ENCODE measurements at regions not wholly inside any gene's neighbourhood (a gene's known extent, or its start where the extent isn't known, plus 50 kb on each side); places are given as distances from the start of the nearest gene placed in this dataset.

DNA sequence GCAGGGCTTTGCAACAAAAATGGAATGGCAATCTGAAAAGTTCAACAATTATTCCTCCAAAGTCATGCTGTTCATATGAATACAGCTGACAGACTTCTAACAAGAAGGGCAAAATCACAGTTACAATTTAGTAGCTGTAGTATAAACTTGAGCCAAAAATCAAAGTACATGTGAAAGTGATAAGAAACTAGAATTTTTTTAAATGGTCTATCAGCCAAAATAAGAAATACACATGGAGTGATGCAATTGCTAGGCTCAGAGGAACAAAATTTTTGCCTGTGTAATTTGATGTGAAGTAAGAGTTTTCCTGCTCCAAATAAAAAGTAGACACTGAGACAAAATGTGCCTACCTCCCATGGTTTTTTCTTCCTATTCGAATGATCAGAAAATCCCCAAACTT, 167.7 kb upstream of the CDKN3 start:
- no peak overlapping the region for H3K4me3 ChIP-seq (ENCODE audit: low read depth in 1 of 2, low read length in 2 of 2)

DNA sequence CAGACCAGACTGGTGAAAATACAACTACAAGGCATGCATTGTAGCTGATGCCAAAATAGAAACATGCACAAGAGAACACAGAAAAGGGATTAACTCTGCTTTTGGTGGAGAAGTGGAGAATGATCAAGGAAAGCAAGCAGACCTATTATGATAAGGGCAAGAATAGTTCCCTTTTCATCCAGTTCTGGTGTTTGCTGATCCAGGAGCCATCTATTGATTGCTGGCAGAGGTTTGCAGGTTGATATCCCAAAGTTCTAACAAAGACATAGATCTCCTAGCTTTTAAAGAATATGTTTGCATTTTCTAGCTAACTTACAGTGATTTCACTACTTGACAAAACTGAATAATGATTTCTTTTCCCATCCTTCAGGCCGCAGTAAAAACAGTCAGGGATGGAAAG, 166.2 kb upstream of the CDKN3 start:
- Histone ChIP-seq H3K27ac (ENCODE audit: low read length) (no peak overlapping the region), H3K27me3 (ENCODE audit: low read depth, low read length) (no peaks in the 10 kb centered on the region), H3K9me3 (ENCODE audit: control insufficient read depth in 1 of 2, low read length in 2 of 2) (no peaks in the 10 kb centered on the region), H3K4me3 (ENCODE audit: low read depth in 1 of 2, low read length in 2 of 2) (no peak overlapping the region), H3K36me3 (ENCODE audit: control insufficient read depth in 1 of 2, insufficient read depth in 2 of 2, low read length in 2 of 2) (no peaks in the 10 kb centered on the region), H3K4me1 (ENCODE audit: control insufficient read depth in 1 of 2, insufficient read depth in 2 of 2, low read length in 2 of 2) (no peaks in the 10 kb centered on the region)

More for the DNA sequence above, 167.7 kb upstream of the CDKN3 start:
- H3K27ac ChIP-seq (ENCODE audit: low read length) = no peak overlapping the region
- no peaks in the 10 kb centered on the region for H3K4me1 ChIP-seq (ENCODE audit: control insufficient read depth in 1 of 2, insufficient read depth in 2 of 2, low read length in 2 of 2)
- no peaks in the 10 kb centered on the region for H3K27me3 ChIP-seq (ENCODE audit: low read depth, low read length)
- H3K36me3 ChIP-seq (ENCODE audit: control insufficient read depth in 1 of 2, insufficient read depth in 2 of 2, low read length in 2 of 2) = no peaks in the 10 kb centered on the region
- no peaks in the 10 kb centered on the region for H3K9me3 ChIP-seq (ENCODE audit: control insufficient read depth in 1 of 2, low read length in 2 of 2)

GRCh38 chr14:54232735-54233134, 164.1 kb upstream of the CDKN3 start:
- Histone ChIP-seq H3K36me3 (ENCODE audit: control insufficient read depth in 1 of 2, insufficient read depth in 2 of 2, low read length in 2 of 2) (no peaks in the 10 kb centered on the region), H3K4me1 (ENCODE audit: control insufficient read depth in 1 of 2, insufficient read depth in 2 of 2, low read length in 2 of 2) (no peaks in the 10 kb centered on the region), H3K4me3 (ENCODE audit: low read depth in 1 of 2, low read length in 2 of 2) (no peak overlapping the region), H3K9me3 (ENCODE audit: control insufficient read depth in 1 of 2, low read length in 2 of 2) (no peaks in the 10 kb centered on the region), H3K27me3 (ENCODE audit: low read depth, low read length) (no peaks in the 10 kb centered on the region), H3K27ac (ENCODE audit: low read length) (no peak overlapping the region)

DNA sequence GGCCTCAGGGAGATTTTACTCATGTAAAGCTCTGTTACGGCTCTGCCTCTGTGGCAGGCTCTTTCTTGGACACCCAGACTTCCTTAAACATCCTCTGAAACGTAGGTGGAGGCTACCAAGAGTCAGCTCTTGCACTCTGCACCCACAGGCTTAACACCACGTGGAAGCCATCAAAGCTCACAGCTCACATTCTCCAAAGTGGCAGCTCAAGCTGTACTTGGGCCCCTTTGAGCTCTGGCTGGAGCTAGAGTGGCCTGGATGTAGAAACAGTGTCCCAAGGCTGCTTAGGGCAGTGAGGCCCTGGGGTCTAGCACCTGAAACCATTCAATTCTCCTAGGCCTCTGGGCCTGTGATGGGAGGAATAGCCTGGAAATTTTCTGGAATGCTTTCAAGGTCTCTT, 155.3 kb upstream of the CDKN3 start:
- Histone ChIP-seq H3K4me3 (ENCODE audit: low read depth in 1 of 2, low read length in 2 of 2) (no peak overlapping the region), H3K4me1 (ENCODE audit: control insufficient read depth in 1 of 2, insufficient read depth in 2 of 2, low read length in 2 of 2) (no peaks in the 10 kb centered on the region), H3K27me3 (ENCODE audit: low read depth, low read length) (no peaks in the 10 kb centered on the region), H3K27ac (ENCODE audit: low read length) (no peak overlapping the region), H3K9me3 (ENCODE audit: control insufficient read depth in 1 of 2, low read length in 2 of 2) (peaks cover 0 to 4% of the 10 kb centered on the region in 2 donors), H3K36me3 (ENCODE audit: control insufficient read depth in 1 of 2, insufficient read depth in 2 of 2, low read length in 2 of 2) (no peaks in the 10 kb centered on the region)

GRCh38 chr14:54251356-54251755, 145.5 kb upstream of the CDKN3 start:
- no peak overlapping the region for H3K27ac ChIP-seq (ENCODE audit: low read length)
- no peaks in the 10 kb centered on the region for H3K27me3 ChIP-seq (ENCODE audit: low read depth, low read length)
- H3K4me1 ChIP-seq (ENCODE audit: control insufficient read depth in 1 of 2, insufficient read depth in 2 of 2, low read length in 2 of 2) = no peaks in the 10 kb centered on the region
- H3K36me3 ChIP-seq (ENCODE audit: control insufficient read depth in 1 of 2, insufficient read depth in 2 of 2, low read length in 2 of 2) = no peaks in the 10 kb centered on the region
- no peaks in the 10 kb centered on the region for H3K9me3 ChIP-seq (ENCODE audit: control insufficient read depth in 1 of 2, low read length in 2 of 2)
- H3K4me3 ChIP-seq (ENCODE audit: low read depth in 1 of 2, low read length in 2 of 2) = no peak overlapping the region

DNA sequence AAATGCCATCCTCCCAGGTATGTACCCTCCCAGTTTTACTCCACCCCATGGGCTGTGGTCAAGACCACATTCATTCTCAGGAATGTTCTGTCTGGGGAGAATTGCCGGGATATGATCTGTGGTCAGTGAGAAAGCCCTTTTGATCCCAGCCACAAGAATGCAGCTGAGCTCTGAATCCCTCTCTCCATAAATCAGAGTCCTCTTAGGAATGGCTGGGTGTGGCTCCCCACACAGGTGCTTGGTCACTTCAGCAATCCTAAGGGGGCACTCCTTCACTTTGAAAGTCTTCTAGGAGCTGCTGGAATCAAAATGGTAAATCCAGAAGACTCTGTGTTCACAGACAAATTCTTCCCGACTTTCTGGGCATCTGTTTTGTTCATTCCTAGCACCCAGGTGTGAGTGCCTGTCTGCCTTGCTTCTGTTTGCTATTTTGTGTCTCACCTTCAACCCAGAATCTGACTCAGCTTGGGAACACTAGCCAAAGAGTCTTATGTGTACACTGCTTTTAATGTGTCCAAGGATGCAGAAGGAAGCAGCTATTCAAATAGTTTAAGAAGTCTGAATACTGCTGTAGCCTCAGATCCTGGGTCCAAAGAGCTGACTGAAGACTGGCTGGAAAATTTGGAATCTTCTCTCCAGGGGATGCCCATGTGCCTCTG, 144.6 kb upstream of the CDKN3 start:
- Histone ChIP-seq H3K27me3 (ENCODE audit: low read depth, low read length) (no peaks in the 10 kb centered on the region), H3K9me3 (ENCODE audit: control insufficient read depth in 1 of 2, low read length in 2 of 2) (no peaks in the 10 kb centered on the region), H3K4me1 (ENCODE audit: control insufficient read depth in 1 of 2, insufficient read depth in 2 of 2, low read length in 2 of 2) (no peaks in the 10 kb centered on the region), H3K27ac (ENCODE audit: low read length) (no peak overlapping the region), H3K4me3 (ENCODE audit: low read depth in 1 of 2, low read length in 2 of 2) (no peak overlapping the region), H3K36me3 (ENCODE audit: control insufficient read depth in 1 of 2, insufficient read depth in 2 of 2, low read length in 2 of 2) (no peaks in the 10 kb centered on the region)

DNA sequence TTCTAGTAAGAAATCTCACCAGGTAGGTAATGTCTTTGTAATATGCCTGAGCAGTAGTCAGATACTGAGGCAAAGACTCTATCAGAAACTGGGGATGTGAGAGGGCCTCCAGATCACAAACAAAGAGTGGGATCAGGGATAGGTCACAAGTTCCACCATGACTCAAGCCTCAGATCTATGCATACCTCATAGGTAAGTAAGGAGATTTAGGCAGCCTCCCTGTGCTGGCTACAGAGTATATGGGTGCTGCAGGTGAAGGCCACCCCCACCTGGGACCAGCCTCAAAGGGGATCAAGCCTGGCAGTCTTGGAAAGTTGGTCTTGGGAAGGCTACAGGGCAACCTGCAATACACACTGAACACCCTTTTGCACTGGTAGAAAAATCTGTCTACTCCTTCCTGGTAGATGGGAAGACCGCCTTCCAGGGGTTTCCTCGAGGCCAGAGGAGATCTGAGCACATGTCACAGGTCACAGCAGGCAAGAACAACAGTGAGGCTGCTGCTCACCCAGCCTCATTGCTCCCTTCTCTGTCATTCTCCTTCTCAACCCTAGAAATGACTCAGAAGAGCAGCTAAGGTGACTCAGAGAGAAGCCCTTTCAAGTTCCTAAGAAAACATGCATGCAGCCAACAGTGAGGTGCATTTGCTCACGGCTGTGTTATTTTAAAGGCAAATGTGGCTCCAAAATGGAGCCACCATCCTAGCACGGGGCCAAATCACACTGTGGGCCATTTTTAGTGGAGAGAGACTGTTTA, 143.4 kb upstream of the CDKN3 start:
- Histone ChIP-seq H3K27me3 (ENCODE audit: low read depth, low read length) (no peaks in the 10 kb centered on the region), H3K36me3 (ENCODE audit: control insufficient read depth in 1 of 2, insufficient read depth in 2 of 2, low read length in 2 of 2) (no peaks in the 10 kb centered on the region), H3K27ac (ENCODE audit: low read length) (no peak overlapping the region), H3K4me3 (ENCODE audit: low read depth in 1 of 2, low read length in 2 of 2) (no peak overlapping the region), H3K9me3 (ENCODE audit: control insufficient read depth in 1 of 2, low read length in 2 of 2) (no peaks in the 10 kb centered on the region), H3K4me1 (ENCODE audit: control insufficient read depth in 1 of 2, insufficient read depth in 2 of 2, low read length in 2 of 2) (no peaks in the 10 kb centered on the region)

DNA sequence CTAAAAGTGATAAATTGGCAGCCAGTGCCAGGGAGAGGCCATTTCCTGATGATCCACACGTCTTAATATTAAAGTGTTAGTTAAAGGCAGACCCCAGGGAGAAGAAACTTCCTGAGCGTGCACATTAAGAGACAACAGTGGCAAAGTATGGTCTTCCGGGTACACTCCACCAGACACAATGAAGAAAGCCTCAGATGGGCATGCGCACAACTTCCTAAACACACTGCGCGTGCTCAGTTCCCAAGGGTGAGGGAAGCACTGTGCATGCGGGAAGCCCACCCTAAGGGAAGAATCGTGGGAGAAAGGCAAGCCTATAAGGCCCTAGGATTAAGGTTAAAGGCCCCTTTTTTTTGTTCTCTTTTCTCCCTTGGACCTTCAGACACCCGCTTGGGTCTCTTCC, 140.7 kb upstream of the CDKN3 start:
- Histone ChIP-seq H3K36me3 (ENCODE audit: control insufficient read depth in 1 of 2, insufficient read depth in 2 of 2, low read length in 2 of 2) (no peaks in the 10 kb centered on the region), H3K27me3 (ENCODE audit: low read depth, low read length) (no peaks in the 10 kb centered on the region), H3K27ac (ENCODE audit: low read length) (no peak overlapping the region), H3K4me3 (ENCODE audit: low read depth in 1 of 2, low read length in 2 of 2) (no peak overlapping the region), H3K4me1 (ENCODE audit: control insufficient read depth in 1 of 2, insufficient read depth in 2 of 2, low read length in 2 of 2) (no peaks in the 10 kb centered on the region), H3K9me3 (ENCODE audit: control insufficient read depth in 1 of 2, low read length in 2 of 2) (no peaks in the 10 kb centered on the region)

DNA sequence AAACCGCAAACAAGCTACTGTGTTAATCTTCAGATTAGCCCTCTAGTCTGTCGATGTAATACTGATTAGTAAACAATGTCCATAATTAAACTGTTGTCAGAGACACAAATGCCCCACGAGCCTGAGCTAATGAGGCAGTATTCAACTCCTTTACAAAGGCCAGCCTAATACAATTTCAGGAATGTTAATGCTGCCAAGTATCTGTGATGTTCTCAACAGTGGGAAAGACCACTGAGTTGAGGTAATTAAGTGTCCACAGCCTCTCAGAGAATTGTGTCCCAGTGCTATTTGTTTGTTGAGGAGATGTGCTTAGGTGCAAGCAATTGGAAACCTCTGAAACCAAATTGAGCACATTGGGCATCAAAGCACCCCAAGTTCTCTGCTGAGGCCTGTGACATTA, 139.4 kb upstream of the CDKN3 start:
- no peak overlapping the region for H3K4me3 ChIP-seq (ENCODE audit: low read depth in 1 of 2, low read length in 2 of 2)
- no peaks in the 10 kb centered on the region for H3K9me3 ChIP-seq (ENCODE audit: control insufficient read depth in 1 of 2, low read length in 2 of 2)
- no peaks in the 10 kb centered on the region for H3K4me1 ChIP-seq (ENCODE audit: control insufficient read depth in 1 of 2, insufficient read depth in 2 of 2, low read length in 2 of 2)
- no peaks in the 10 kb centered on the region for H3K36me3 ChIP-seq (ENCODE audit: control insufficient read depth in 1 of 2, insufficient read depth in 2 of 2, low read length in 2 of 2)
- no peaks in the 10 kb centered on the region for H3K27me3 ChIP-seq (ENCODE audit: low read depth, low read length)
- no peak overlapping the region for H3K27ac ChIP-seq (ENCODE audit: low read length)

GRCh38 chr14:54258382-54258781, 138.4 kb upstream of the CDKN3 start:
- Histone ChIP-seq H3K9me3 (ENCODE audit: control insufficient read depth in 1 of 2, low read length in 2 of 2) (no peaks in the 10 kb centered on the region), H3K4me1 (ENCODE audit: control insufficient read depth in 1 of 2, insufficient read depth in 2 of 2, low read length in 2 of 2) (no peaks in the 10 kb centered on the region), H3K27me3 (ENCODE audit: low read depth, low read length) (no peaks in the 10 kb centered on the region), H3K27ac (ENCODE audit: low read length) (no peak overlapping the region), H3K4me3 (ENCODE audit: low read depth in 1 of 2, low read length in 2 of 2) (no peak overlapping the region), H3K36me3 (ENCODE audit: control insufficient read depth in 1 of 2, insufficient read depth in 2 of 2, low read length in 2 of 2) (no peaks in the 10 kb centered on the region)

DNA sequence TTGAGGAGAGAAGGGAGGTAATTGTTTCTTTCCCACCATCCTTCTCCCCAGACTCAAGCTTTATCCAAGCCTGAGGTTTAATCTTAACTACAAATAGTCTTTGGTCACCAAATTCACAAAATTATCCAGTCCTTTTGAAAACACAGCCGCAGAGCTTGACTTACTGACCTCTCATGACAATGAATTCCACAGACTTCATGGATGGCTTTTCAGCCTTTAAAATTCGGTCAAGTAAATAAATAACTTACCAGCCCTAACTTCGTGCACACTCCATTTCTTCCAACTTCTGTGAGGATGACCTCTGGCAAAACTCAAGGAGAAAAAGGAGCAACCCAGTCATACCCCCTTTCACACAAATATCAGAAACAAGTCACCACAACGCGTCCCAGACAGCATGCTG, 137.0 kb upstream of the CDKN3 start:
- Histone ChIP-seq H3K27ac (ENCODE audit: low read length) (no peak overlapping the region), H3K27me3 (ENCODE audit: low read depth, low read length) (no peaks in the 10 kb centered on the region), H3K9me3 (ENCODE audit: control insufficient read depth in 1 of 2, low read length in 2 of 2) (no peaks in the 10 kb centered on the region), H3K4me1 (ENCODE audit: control insufficient read depth in 1 of 2, insufficient read depth in 2 of 2, low read length in 2 of 2) (no peaks in the 10 kb centered on the region), H3K4me3 (ENCODE audit: low read depth in 1 of 2, low read length in 2 of 2) (no peak overlapping the region), H3K36me3 (ENCODE audit: control insufficient read depth in 1 of 2, insufficient read depth in 2 of 2, low read length in 2 of 2) (no peaks in the 10 kb centered on the region)

GRCh38 chr14:54261283-54261682, 135.5 kb upstream of the CDKN3 start:
- no peaks in the 10 kb centered on the region for H3K36me3 ChIP-seq (ENCODE audit: control insufficient read depth in 1 of 2, insufficient read depth in 2 of 2, low read length in 2 of 2)
- H3K9me3 ChIP-seq (ENCODE audit: control insufficient read depth in 1 of 2, low read length in 2 of 2) = no peaks in the 10 kb centered on the region
- H3K27ac ChIP-seq (ENCODE audit: low read length) = no peak overlapping the region
- H3K27me3 ChIP-seq (ENCODE audit: low read depth, low read length) = no peaks in the 10 kb centered on the region
- H3K4me3 ChIP-seq (ENCODE audit: low read depth in 1 of 2, low read length in 2 of 2) = no peak overlapping the region
- H3K4me1 ChIP-seq (ENCODE audit: control insufficient read depth in 1 of 2, insufficient read depth in 2 of 2, low read length in 2 of 2) = no peaks in the 10 kb centered on the region
